HG03066 (cell line): ENCODE measurements at regions not wholly inside any gene's neighbourhood (a gene's known extent, or its start where the extent isn't known, plus 50 kb on each side); places are given as distances from the start of the nearest gene placed in this dataset.
"Not testable (repeated sequence)": the region's sequence is repeated elsewhere in the genome, so short reads cannot be mapped to it uniquely, and the experiment has no call there.

Source experiments
- ATAC-seq: cut with Tn5 transposase; IDR thresholded peaks from one replicate; pipeline ENCODE4 v1.9.1; 2021; ENCODE audit warnings: low read depth; ENCODE audit not compliant: unreplicated experiment

DNA sequence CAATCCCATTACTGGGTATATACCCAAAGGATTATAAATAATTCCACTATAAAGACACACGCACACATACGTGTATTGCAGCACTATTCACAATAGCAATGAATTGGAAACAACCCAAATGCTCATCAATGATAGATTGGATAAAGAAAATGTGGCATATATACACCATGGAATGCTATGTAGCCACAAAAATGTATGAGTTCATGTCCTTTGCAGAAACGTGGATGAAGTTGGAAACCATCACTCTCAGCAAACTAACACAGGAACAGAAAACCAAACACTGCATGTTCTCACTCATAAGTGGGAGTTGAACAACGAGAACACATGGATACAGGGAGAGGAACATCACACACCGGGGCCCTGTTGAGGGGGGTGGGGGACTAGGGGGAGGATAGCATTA, 619.0 kb downstream of the LIG4 start:
- not testable (repeated sequence) for ATAC-seq

DNA sequence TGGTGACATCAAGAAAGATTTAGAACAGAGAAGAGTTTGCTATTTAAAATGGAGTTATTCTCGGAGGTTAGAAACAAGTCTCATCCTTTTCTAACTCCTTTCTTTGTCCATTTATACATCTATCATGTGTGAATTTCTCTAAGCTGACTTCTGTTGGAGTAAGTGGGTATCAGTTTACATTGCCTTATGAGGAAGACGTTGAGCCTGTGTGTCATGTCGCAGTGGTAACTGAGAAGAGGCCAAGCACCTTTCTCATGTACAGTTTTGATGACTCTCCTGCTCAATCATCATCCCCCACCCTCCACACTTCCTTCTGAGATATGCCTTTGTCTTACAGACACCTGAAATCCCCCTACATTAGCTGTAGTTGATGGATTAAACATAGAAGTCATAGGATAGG, 624.8 kb downstream of the LIG4 start:
- no peak for ATAC-seq

DNA sequence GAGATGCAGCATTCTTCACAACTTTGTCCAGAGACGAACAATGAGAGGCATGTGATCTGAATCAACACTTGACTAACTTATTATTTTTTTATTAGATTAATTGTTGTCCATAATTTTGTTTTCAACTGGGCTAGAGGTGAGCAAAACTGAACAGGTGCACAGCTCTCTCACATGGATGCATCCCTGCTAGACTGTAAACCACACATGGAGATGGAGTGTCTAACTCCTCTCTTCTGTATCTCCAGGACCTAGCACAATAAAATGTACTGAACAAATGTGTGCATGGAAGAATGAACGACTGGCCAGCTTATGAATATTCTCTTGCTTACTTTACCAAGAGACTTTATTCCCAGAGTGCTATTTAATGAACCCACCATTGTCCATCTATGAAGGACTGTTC, 627.7 kb downstream of the LIG4 start:
- no peak for ATAC-seq

DNA sequence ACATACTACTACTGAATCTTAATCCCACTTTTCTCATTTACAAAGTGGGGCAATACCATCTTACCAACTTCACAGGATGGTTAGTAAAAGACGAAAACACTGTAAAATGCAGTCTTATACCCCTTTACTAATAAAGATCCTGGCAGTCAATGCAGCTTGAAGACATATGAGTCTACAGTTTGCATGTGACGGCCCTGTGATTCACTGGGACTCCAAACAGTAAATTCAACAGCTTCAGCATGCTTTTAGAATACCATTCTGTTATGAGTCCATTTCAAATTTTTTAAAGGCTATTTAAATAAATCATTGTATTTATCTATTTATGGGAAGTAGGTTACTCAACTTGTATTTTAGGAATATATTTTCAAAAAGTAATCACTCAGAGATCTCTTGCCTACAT, 629.1 kb downstream of the LIG4 start:
- ATAC-seq, result no peak

DNA sequence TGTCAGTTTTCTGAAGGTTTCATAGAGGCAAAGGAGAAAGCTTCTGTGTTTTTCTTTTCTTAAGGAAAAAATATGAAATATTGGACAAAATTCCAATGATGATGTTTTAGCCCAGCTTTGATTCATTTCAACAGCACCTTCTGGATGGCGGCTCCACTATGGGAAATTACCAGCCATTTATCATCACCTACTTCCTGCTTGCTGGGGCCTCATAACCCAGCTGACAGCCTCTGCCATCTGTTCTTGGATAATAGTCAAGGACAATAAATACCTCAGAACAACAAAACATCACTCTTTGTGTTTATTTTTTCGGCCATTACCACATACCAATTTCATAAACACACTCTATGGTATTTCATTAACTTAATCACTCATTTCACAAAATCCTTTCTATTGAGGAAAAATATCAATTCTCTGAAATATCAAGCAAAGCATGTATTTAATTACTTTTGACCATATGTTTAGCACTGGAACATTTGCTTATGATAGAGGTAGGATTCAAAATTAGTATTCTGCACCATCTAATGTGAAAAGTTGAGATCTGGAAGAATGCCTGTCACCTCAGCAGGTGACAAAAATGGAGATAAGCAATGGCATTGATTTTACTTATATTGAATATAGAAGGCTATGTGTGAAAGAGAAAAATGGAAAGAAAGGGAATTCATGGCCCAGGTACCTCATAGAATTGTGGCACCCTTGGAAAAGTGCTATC, 629.7 kb downstream of the LIG4 start:
- no peak for ATAC-seq

DNA sequence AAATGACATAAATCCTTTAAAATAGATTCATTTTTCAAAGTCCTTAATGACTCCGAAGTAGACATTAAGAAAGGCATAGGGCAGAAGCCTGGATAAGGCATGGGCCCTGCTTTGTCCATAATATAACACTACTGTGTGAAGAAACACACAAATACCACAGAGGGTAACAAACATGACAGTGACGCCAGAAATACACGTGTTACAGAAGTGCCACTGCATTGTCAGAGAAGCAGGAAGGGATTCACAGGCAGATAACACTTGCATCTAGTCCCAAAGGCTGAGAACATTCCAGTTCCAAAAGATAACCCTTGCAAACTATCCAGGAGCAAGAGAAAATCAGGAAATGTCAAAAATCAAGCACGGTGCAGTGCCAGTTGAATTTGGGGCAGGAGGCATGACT, 633.2 kb downstream of the LIG4 start:
- ATAC-seq, result no peak

DNA sequence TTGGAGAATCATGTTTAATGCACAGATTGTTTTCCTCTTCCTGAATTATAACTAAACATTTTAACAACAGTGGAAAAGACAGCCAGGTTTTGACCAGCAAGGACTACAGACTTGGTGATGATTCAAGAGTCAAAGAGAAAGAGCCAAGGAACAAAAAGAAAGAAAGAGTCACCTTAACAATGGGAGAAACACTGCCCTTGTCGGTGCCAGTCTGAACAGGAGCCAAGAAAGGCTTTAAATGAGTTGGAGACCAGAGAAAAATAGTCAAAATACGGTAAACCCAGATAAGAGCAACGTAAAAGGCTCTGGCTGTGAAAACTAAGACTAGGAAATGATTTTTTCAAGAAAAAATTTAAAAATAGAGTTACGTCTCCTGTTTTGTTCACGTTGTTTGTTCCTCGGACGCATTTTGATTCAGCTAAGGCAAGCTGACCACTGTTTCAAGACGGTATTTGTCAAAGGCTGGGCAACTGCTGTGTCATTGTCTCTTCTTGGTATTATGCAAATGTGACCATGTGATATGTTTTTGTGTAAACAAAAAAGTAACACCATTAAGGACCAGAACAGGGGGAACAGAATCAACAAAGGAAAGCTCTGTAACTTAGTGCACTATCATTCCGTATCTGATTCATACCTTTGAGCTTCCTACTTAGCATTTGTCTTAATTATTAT, 634.5 kb downstream of the LIG4 start:
- ATAC-seq, result no peak

DNA sequence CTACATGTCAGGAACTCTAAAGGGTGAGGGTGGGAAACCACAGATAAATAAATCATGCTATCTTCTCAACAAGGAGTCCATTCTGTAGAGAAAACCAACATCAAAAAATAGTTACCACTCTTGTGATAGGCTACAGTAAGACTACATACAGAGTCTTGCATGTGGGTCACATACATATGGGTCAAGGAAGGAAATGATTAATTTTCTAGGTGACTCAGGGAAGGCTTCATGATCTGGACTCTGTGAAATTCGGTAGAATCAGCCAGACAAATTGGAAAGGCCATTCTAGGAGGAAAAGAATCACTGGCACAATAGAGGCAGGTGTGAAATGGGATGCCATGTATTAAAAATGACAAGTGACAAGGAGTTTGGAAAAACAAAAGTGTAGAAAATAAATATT, 638.9 kb downstream of the LIG4 start:
- ATAC-seq, result no peak

DNA sequence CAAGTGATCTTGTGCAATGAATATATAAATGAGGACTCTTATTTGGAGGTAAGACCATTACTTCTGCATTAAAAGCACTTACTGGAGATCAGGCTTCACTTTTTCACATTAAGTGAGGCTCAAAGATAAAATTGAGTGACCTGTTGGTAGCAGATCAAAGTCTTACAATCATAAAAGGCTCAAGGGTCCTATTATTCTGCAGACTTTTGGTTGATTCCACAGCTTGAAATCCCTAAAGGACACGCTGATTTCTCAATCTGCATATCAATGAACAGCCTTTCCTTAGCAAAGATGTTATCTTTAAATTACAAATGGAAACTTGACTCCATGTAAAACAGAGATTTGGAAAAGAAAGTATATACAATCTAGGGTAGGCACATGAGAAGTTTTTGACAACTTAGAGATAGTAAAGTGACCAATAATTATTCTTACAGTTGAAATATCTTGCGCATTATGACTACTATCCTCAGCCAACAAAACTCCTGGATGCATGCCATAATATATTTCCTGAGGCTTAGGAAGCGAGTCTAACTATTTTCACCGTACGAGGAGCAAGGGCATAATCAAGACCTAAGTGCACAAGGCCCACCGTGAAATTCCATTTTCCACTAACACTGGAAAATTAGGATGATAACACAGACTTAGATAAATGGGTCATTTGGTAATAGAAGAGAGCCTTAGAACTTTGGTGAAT, 640.7 kb downstream of the LIG4 start:
- no peak for ATAC-seq

DNA sequence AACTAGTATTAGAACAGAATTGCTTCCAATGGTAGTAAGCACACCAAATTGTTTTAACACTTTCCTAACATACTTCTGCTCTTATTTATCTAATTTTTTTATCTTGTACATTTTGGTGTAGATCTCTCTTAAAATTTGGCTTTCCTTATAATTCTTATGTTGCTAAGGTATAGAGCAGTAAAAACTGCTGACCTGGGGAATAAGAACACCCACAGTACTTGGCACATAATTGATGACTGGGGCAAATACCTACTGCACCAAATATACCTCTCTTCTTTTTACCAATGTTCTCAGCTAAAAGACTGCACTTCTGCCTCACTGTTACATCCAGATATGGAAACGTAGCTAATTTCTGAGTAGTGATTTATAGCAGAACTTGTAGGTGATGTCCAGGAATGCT, 642.2 kb downstream of the LIG4 start:
- no peak for ATAC-seq

DNA sequence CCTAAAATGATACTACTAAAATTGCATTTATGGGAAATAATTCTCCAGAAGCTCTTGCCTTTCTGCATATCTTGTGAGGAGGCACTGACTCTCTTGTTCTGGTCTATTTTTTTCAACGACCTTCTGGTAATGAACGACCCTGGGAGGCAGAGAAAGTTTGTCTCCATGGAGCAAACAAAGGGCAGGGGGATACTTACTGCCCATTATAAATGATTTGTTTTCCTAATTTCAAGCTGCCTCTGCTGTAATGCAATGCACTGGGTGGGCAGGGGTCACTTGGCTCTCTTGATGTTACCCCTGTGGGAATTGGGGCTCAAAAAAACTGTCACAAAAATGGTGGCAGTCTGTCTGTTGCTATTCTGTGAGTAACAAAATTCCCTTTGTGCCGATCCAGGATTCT, 643.2 kb downstream of the LIG4 start:
- ATAC-seq, result no peak

DNA sequence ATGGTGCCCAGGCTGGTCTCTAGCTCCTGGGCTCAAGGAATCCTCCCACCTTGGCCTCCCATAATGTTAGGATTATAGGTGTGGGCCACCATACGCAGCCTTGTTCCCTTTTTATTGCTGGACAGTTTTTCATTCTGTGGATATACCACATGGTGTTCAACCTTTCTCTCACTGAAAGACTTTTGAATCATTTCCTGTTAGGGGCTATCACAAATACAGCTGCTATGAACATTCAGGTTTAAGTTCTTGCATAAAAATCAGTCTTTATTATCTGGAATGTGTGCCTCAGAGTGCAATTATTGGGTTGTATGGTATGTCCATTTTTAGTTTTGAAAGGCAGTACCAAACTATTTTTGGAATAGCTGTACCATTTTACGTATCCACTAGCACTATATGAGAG, 647.2 kb downstream of the LIG4 start:
- no peak for ATAC-seq

DNA sequence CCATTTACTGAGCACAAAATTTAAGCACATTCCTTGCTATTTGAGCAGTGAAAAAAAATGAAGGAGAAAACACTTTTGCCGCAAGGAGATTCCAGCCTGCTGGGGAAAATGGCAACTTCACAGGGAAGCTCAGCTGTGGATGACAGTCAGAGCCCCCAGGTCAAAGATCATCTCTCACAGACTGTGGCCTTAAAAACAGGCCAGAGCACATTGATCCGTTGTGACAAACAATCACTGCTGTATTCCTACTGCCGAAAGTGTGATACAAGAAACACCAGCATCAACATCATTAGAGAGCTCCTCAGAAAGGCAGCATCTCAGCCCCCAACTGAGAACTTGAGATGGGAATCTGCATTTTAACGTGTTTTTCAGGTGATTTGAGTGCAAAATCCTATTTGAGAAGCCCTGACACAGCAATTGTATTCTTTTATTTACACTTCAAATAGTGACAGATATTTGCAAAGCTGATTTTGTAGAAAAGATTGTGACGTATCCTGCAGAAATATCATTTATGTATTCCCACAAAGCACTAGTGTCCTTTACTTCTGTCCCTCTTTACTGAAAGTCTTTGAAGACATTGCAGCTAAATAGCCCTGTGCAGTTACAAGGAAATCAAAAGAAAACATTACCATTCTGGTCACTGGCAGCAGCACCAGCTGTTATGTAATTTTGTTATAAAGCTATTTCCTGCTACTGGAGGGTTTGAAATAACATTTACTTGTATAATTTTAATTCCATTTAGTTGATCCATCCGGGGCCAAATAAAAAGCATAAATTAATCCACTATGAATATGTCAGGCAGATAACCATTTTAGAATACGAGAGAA, 652.0 kb downstream of the LIG4 start:
- no peak for ATAC-seq

DNA sequence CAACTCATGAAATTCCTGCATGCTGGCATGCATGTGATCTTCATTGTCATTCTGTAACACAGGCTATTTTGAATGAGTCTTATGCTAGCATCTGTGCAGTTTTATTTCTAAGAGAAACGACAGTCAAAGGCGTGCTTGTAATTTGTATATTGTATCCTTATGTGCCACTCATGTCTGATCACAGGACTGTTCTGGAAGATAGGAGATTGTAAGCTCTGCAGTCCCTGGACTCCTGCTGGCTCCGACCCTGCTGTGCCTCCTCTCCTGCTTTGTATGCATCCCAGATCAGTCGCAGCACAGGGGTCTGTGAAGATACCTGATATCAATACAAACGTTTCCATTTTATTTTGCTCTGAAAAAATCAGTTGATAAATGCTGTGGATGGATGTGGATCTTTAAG, 653.1 kb downstream of the LIG4 start:
- ATAC-seq, result no peak

DNA sequence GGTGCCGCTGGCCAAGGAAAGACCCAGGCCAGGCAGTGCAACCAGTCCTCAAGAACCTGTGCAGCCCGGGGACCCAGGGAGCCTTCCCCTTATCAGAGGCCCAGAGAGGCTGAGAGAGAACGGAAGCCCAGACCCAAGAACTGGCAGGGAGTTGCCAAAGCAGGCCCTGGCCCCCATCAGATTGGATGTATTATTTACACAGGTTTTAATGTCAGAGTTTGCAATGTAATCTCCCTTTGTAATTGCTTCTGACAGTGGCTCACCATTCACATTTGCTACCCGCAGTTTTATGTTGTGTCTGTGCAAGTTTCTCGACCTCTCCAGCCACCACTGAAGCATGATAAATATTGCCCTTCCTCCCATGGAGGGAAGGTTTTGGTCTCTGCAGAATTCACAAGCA, 660.9 kb downstream of the LIG4 start:
- ATAC-seq, result no peak

DNA sequence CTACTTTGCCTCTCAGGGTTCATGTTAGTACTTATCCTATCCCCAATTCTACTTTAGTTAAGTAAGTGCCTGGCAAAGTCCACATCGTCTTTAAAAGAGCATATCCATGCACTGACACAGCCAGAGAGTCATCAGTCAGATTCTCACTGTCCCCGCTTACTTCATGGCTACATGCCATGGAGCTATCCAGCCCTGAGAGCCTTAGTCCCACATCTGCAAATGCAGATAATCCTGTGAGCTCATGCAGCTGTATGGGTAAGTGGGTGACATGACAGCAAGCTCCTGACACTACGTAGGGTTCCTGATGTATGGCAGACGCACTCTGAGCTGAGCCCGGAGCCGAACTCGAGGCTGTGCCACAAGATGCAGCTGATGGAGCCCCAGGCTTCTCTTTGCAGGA, 661.5 kb downstream of the LIG4 start:
- no peak for ATAC-seq

DNA sequence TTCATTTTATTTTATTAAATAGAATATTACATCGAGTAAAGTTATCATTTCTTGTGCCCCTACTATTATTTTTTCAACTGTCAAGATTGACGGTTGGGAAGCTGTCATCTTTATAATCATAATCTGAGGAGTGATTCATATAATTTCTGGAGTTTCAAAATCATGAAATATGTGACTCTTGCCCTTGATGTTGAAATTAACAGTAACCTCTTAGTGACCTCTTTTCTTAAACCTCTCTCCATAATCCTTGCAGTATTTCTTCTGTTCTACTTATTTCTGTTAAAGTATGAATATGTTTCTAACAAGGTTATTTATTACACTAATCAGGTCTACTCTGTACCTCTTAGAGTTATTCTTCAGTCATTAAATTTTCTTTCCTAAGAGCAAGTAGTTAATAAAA, 663.8 kb downstream of the LIG4 start:
- ATAC-seq, result no peak

DNA sequence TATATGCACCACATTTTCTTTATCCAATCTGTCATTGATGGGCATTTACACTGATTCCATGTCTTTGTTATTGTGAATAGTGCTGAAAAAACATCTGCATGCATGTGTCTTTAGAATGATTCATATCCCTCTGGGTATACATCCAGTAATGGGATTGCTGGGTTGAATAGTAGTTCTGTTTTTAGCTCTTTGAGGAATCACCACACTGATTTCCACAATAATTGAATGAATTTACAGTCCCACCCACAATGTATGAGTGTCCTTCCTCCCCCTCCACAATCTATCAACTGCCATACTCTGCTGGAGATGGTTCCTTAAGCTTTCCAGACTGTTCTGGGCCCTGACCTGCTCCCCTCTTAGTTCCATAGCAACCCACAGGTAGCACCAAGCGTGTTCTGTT, 667.0 kb downstream of the LIG4 start:
- no peak for ATAC-seq

DNA sequence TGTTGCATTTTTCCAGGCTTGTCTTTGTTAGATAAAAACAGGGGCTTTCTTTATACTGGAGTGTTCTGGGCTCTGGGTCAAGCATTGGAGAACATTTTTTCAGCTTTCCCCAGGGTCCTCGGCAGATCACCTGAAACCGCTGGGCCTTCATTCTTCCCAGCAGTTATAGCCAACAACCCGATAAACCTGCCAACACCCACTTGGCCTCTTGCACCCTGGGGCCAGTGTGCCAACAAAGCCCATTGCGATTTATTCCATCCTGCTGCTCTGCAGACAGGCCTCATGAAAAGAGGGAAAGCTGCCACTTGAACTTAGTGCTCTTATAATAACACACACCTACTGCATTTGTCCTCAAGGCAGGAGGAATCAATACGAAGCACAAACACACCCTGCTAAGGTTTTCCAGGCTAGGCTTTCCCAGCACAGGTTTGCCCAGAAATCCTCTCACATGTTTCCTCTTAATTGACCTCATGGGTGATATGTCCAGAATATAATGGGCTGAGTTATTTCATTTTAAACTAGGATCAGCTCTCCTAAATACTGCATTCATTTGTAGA, 669.3 kb downstream of the LIG4 start:
- no peak for ATAC-seq

DNA sequence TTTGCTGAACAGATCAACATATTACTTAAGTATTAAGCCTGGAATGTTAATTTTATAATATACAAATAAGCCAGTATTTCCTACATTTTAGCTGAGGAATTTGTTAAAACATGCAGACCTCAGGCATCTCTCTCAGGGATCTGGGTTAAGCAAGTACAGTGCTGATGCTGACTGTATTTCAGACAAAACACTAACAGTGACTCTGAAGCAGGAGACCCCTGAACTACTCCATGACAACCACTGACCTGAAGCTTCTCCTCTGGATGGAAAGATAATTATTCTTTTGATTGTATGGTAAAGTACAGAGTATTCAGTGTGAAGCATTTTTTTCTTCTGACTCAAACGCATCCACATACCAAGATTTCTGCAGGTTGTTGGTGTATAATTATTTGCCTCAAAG, 680.8 kb downstream of the LIG4 start:
- no peak for ATAC-seq

DNA sequence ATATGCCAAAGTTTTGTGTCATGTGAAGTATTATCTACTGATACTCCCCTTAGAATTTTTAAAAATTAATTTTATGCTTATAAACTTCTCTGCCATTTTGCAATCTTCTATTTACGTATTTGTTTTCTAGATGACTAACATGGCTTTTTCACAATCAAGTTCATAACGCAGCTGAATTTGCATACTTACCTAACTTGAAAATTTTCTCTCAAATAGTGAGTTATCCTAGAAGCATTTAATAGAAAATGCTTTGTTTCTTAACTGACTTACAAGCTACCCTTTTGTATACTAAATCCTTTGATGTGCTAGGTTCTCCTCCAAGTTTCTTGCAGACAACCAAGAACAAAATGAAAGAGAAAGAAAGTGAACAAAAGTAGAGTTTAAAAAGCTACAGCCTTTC, 683.5 kb downstream of the LIG4 start:
- no peak for ATAC-seq
